8988T (cell line): ENCODE measurements at regions not wholly inside any gene's neighbourhood (a gene's known extent, or its start where the extent isn't known, plus 50 kb on each side); places are given as distances from the start of the nearest gene placed in this dataset.

Experiments
- DNase-seq: peaks from one replicate; pipeline ENCODE4 v3.0.0; 2011

DNA sequence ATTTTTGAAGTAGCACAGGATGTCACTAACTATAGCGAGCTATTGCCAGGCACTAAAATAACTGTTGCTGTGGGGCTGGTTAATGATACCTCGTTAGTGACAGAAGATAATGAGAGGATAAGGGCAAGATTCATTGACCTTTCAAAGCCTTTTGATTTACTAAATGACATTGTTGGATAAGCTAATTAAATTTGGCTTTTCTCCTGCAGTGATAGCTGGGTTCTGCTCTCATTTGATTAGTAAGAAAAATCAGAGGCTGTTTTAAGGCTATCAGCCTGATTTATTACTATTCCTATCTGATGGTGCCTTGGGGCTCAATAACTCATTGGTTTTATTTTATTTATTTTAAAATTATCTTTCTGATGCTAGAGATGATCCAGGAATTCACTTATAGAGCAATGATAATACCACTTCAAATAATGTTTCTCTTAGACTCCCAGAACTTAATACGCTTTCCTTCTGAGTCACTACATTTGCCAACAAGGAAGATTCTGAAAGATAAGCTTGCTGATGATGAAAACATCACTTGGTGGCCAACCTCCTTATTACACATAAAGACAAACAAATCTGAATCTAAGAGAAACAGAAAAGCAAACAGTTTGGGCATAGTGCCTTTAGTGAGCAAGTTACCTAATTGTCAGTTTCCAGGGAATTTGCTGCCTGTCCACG lies 501.3 kb upstream of the ARGLU1 start:
- DNase-seq: no peak

DNA sequence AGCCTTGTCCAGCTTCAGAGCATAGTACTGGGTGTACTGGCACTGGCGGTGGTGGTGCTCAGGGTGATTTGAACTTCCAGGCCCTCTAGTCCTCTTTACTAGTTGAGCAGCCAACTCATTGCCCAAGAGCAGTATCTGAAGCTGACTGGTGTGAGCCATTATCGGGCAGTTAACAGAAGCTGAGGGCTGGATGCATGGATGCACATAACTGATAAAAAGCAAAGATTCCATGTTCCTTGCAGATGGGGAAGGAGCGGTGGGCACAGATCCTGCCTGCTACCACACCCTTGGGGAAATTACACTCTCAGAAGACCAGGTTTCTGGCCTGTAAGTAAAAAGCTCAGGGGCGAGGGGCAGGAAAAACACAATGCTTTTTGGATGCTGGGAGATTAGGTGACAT lies 499.4 kb upstream of the ARGLU1 start:
- no peak for DNase-seq

GRCh38 chr13:107066355-107066754 lies 498.4 kb upstream of the ARGLU1 start:
- no peak for DNase-seq

DNA sequence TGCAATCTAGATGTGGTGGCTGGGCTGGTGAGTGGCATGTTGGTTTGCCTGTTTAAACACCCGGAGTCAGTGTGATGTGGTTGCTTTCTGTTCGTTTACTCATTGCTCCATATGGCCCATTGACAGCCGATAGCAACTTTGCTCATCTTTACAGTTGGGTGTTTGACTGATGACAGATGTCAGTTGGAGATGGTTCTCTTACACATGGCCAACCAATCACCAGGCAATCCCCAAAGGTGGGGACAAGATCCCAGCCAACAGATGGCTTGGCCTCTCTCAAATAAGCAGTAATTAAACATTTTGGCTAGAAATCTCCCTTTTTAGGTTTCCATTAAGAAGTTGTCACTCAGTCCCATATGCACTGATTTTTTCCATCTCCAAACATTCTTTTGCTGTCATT lies 497.1 kb upstream of the ARGLU1 start:
- no peak for DNase-seq

- DNase-seq: no peak
Measured at GRCh38 chr13:107057028-107057631, 489.2 kb upstream of the ARGLU1 start.

GRCh38 chr13:107043021-107043956 lies 475.4 kb upstream of the ARGLU1 start:
- DNase-seq: no peak

- DNase-seq: no peak
Measured at GRCh38 chr13:107035778-107036177, 467.8 kb upstream of the ARGLU1 start.

DNA sequence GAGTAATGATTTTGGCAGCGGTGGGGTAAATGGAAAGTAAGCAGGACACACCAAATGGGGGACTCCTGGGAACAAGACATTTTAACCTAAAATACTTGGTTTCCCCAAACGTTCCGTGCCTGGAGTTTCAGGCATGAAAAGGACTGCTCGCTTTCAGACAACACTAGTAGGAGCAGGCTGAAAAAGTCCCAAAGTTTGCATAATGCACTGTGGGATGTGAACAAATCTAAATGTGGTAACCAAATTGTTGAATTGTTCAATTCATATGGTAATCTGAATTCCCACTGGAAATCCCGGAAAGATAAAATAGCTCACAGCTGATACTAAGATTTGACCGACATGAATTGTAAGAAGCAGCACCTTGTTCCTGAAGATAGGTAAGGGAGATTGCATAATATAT lies 467.2 kb upstream of the ARGLU1 start:
- no peak for DNase-seq

- no peak for DNase-seq
Measured at GRCh38 chr13:107034236-107034872, 466.4 kb upstream of the ARGLU1 start.

DNA sequence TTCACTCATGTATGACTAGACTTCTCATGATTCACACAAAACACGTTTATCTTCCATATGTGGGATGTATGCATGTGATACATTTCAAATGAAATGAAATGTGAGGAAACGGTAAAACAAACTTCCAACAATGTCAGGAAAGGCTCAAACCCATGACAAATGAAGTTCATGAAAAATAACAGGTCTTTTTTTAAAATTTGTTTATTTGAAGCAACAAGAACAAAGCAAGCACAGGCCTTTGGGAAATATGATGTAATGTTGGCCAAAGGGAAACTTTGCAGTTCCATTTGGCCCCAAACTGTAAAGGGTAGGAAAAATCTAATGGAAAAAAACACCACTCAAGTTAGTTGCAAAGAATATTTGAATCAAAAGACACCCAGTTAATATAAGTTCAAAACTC lies 463.8 kb upstream of the ARGLU1 start:
- no peak for DNase-seq

GRCh38 chr13:107028751-107029150 lies 460.8 kb upstream of the ARGLU1 start:
- DNase-seq: no peak

GRCh38 chr13:107025991-107026390 lies 458.1 kb upstream of the ARGLU1 start:
- DNase-seq: no peak

DNA sequence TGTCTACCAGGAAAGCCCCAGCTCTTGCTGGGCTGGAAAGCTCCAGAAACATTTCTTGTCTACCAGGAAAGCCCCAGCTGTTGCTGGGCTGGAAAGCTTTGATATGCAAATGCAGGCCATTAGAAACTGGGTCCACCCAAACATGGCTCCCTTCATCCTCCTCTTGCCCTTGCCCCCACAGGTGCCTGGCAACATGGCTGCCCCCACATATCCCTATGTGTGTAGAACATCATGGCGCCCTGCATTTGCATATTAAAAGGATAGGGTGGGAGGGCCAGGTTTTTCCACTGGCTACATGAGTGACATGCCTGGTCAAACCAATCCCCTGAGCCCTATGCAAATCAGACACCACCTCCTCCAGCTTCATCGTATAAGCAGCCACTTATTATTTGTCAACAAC lies 455.4 kb upstream of the ARGLU1 start:
- no peak for DNase-seq

DNA sequence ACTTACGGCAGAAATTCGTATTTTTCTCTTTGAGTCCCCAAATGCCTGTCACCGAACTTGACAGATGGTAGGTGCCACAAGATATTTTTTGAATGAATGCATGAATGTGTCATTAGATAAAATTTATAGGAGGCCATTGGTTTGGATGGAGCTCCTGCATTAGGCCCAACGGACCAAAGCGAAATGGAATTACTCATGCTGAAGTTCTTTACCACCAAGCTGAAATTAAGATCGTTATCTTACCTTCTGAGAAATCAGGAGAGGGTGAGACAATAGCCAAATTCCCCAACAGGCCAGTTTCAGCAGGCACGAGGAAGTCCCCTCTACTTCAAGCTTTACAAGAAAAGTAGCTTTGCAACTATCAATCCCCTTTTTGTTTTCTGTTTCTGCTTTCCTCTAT lies 452.5 kb upstream of the ARGLU1 start:
- no peak for DNase-seq

DNA sequence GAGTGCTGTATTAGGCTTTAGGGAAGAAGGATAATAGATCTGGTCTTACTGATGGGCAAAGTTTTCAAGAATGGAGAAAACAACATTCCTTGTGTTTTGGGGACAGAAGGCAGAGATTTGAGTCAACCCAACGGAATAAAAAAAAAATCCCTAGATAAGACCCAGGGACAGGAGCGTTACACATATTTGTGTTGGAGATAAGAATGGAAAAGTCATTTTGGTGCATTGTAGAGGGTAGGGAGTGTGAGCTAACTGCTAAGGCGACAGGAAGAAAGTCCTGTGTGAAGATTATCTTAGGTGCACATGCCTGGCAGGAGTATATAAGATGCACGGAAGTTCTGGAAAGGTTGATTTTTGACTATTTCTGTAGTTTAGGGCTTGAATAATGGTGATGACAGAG lies 450.3 kb upstream of the ARGLU1 start:
- DNase-seq: no peak

- no peak for DNase-seq
Measured at GRCh38 chr13:107006661-107007060, 438.7 kb upstream of the ARGLU1 start.

GRCh38 chr13:107005577-107005976 lies 437.6 kb upstream of the ARGLU1 start:
- DNase-seq: no peak

DNA sequence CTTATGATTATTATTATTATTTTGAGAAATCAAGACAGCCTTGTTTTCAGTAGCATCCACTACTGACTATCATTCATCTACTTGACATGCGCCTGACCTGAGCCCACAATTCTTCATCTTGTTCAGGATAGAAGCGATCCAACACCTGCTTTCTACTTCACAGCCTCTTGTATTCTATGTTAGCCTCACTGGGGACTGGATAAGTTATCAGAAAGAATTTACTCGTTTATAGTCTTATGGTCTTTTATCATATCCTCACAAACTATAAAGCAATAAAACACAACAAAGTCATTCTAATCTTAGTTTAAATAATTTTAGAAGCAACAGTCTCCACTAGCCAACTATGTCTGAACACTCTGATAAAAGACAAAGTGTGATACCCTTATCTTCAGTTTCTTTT lies 436.0 kb upstream of the ARGLU1 start:
- no peak for DNase-seq

DNA sequence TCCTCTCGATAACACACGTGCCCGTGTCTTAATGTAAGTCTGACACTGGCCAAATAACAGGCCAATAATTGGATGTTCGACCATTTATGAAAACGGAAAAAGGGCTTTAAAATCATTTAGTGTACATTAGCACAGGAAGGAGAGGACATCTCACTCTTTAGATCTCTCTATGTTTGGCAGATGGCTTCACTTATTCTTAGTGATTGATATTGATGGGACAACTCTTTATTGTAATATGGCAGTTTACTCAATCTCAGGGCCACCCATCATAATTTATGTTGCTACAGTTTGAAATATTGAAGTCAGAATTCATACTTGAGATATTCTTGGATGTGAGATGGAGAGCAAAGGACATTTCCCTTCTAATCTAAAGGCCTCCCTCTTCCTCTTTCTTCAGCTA lies 430.7 kb upstream of the ARGLU1 start:
- DNase-seq: no peak

DNA sequence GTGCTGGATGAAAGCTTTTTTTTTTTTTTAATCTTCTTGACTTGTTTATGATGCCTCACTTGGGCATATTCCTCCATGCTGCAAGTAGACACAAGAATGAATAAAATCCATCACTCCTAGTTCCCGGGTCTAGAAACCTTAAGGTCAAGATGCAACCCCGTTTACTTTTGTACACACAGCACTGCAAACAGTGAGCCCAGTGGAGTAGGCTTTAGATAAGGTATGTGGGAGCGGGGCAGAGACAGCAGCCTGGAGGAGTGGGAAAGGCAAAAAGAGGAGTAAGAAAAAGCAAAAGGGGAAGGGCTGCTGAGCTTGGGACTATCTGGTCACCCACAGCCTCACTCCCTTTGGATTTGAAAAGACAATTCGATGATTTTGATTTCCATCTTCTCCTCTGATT lies 429.8 kb upstream of the ARGLU1 start:
- DNase-seq: no peak

GRCh38 chr13:106996867-106997618 lies 429.1 kb upstream of the ARGLU1 start:
- DNase-seq: no peak

- DNase-seq: no peak
Measured at GRCh38 chr13:106990594-106990993, 422.7 kb upstream of the ARGLU1 start.

GRCh38 chr13:106989876-106990275 lies 421.9 kb upstream of the ARGLU1 start:
- no peak for DNase-seq
